D721Med (cell line): ENCODE measurements at regions not wholly inside any gene's neighbourhood (a gene's known extent, or its start where the extent isn't known, plus 50 kb on each side); places are given as distances from the start of the nearest gene placed in this dataset.

Experiments used
- DNase-seq: peaks from one replicate; pipeline ENCODE4 v3.0.0; 2011; ENCODE audit warnings: low spot score; ENCODE audit not compliant: insufficient read length
- FAIRE-seq: peaks from 2 replicates; lab custom pipeline; 2011; peaks lifted over from hg19 to GRCh38; lab: Jason Lieb, UNC
- CTCF ChIP-seq: IDR thresholded peaks from 2 replicates; pipeline ENCODE4 v1.5.1; 2012; ENCODE audit warnings: mild to moderate bottlenecking, control low read depth; ENCODE audit not compliant: insufficient read depth; ENCODE audit errors: missing control alignments

GRCh38 chr6:148242180-148242579, 100.5 kb upstream of the SASH1 start:
- no peak for FAIRE-seq
- no peak for TF ChIP-seq CTCF
- DNase-seq, result no peak

GRCh38 chr6:148244217-148244935, 98.3 kb upstream of the SASH1 start:
- no peak for TF ChIP-seq CTCF
- no peak for FAIRE-seq
- DNase-seq, result no peak

- FAIRE-seq (no peak), DNase-seq (no peak)
- no peak for TF ChIP-seq CTCF
Observed at GRCh38 chr6:148247386-148248063, 95.1 kb upstream of the SASH1 start.

- no peak for TF ChIP-seq CTCF
- FAIRE-seq, result no peak
- DNase-seq, result no peak
Observed at GRCh38 chr6:148249160-148249559, 93.5 kb upstream of the SASH1 start.

- TF ChIP-seq CTCF, result no peak
- DNase-seq (no peak), FAIRE-seq (peak; percentile 48)
Observed at GRCh38 chr6:148249679-148250375, 92.8 kb upstream of the SASH1 start.

GRCh38 chr6:148250975-148251685, 91.5 kb upstream of the SASH1 start:
- DNase-seq (no peak), FAIRE-seq (peak; percentile 41)
- peak; percentile 67 for TF ChIP-seq CTCF
